GM12874 (cell line): ENCODE measurements at regions not wholly inside any gene's neighbourhood (a gene's known extent, or its start where the extent isn't known, plus 50 kb on each side); places are given as distances from the start of the nearest gene placed in this dataset.

Experiments used
- TF ChIP-seq, protein P1 (sequence below): IDR thresholded peaks from 2 replicates; pipeline ENCODE4 v1.5.1; 2011; ENCODE audit warnings: low read depth, mild to moderate bottlenecking, control low read depth, low read length, moderate library complexity; ENCODE audit not compliant: insufficient read depth

DNA sequence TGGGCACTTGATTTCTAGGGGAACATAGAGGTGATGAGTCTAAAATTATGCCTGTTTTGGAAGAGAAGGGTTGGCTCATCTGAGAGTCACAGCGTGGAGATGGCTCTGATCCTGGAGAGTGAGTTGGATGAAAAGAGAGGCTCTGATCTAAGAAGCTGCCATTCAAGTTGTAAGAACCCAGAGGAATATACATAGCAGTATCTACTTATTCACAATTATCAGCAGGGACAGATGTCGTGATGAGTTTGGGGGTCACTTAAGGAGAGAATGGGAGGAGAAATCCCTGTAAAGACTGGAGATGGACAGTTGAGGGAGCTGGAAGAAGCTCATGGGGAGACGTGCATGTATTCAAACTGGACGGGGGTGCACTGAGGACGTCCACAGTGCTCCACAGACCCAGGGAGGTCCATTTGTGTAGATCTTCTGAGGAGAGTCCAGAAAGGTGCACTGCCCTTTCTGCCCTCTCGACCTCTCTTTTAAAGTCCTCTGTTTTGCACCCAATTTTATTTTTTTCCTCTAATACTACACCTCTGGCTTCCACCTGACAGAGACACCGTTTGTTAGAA is 124.7 kb upstream of the SSTR4 start:
- TF ChIP-seq, protein P1, sequence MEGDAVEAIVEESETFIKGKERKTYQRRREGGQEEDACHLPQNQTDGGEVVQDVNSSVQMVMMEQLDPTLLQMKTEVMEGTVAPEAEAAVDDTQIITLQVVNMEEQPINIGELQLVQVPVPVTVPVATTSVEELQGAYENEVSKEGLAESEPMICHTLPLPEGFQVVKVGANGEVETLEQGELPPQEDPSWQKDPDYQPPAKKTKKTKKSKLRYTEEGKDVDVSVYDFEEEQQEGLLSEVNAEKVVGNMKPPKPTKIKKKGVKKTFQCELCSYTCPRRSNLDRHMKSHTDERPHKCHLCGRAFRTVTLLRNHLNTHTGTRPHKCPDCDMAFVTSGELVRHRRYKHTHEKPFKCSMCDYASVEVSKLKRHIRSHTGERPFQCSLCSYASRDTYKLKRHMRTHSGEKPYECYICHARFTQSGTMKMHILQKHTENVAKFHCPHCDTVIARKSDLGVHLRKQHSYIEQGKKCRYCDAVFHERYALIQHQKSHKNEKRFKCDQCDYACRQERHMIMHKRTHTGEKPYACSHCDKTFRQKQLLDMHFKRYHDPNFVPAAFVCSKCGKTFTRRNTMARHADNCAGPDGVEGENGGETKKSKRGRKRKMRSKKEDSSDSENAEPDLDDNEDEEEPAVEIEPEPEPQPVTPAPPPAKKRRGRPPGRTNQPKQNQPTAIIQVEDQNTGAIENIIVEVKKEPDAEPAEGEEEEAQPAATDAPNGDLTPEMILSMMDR, result no peak

DNA sequence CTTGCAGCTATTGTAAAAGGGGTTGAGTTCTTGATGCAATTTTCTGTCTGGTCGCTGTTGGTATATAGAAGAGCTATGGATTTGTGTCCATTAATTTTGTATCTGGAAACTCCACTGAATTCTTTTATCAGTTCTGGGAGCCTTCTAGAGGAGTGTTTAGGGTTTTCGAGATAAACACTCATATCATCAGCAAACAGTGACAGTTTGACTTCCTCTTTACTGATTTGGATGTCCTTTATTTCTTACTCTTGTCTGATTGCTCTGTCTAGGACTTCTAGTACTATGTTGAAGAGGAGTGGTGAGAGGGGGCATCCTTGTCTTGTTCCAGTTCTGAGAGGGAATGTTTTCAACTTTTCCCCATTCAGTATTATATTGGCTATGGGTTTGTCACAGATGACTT is 120.8 kb upstream of the SSTR4 start:
- TF ChIP-seq, protein P1, result no peak

DNA sequence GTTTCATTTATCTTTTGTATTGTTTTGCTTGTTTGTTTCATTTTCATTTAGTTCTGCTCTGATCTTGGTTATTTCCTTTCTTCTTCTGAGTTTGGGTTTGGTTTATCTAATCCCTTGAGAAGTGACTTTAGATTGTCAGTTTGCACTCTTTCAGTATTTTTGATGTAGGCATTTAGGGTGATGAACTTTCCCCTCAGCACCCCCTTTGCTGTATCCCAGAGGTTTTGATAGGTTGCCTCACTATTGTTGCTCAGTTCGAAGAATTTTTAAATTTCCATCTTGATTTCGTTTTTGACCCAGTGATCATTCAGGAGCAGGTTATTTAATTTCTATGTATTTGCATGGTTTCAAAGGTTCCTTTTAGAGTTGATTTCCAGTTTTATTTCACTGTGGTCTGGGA is 119.6 kb upstream of the SSTR4 start:
- TF ChIP-seq, protein P1, result no peak

DNA sequence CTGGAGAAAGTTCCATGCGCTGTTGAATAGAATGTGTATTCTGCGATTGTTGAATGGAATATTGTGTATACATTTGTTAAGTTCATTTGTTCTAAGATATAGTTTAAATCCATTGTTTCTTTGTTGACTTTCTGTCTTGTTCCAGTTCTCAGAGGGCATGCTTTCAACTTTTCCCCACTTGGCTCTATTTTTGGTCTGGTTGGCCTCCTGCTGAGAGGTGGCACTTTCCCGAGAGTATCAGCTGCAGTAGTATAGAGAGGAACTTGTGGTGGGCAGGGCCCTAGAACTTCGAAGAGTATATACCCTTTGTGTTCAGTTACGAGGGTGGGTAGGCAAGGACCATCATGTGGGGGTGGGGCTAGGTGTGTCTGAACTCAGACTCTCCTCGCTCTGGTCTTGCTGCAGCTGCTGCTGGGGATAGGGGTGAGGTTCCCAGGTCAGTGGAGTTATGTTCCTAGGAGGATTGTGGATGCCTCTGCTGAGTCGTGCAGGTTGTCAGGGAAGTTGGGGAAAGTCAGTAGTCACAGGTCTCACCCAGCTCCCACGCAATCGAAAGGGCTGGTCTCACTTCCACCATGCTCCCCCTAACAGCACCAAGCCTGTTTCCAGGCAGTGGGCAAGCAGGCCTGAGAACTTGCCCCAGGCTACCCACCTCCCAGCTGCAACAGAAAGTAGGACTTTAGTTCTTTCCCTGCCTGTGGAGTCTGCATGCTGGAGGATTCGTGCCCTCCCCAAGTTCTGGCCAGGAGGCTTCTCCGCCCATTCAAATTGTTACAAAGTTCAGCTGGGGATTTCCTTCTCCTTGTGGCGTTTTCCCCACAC is 118.9 kb upstream of the SSTR4 start:
- TF ChIP-seq, protein P1, result no peak

DNA sequence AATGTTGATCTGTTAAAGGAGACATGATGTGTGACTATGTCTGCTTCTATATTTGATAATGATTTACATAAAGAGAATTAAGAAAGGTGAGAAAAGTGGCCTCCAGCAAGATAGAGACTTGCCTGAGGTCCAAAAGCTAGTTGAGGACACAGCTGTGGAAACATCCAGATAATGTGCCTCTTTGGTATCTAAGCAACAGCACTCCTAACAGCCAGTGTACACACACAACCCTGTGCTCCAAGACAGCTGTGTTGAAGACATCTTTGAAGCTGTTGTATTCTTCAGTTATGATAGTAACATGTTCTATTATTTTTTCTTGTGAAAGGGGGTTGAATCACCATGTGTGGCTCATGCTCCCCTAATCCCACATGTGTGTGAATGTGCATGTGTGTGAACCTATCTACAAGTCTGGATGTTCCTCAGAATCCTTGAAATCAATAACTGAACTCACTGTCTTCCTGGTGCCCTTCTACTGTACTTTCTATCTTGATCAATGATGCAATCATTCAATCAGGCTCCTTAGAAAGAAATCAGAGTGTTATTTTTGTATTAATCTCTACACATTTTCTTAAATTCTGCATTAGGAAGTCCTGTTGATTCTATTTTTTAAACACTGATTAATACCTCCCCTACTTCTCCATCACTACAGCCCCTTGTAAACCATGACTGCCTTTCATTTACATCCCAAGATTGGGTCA is 116.7 kb upstream of the SSTR4 start:
- TF ChIP-seq, protein P1, result no peak

DNA sequence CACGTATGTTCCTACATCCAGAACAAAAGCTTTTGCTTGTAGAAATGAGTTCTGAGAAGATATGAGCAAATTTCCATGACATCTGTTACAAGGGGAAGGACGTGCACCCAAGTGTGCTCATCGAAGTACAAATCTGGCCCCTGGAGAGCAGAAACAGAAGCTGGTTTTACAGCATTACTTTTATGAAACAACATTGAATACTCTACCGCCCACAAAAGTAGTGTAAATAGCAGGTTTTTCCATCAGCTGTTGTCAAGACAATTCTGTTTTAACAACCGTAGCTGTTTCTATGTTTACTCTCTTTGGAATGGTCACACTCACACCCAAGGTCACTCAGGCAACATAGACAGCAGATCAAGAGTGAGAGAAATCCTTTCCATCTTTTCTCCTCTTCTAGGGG is 114.2 kb upstream of the SSTR4 start:
- TF ChIP-seq, protein P1, result no peak

DNA sequence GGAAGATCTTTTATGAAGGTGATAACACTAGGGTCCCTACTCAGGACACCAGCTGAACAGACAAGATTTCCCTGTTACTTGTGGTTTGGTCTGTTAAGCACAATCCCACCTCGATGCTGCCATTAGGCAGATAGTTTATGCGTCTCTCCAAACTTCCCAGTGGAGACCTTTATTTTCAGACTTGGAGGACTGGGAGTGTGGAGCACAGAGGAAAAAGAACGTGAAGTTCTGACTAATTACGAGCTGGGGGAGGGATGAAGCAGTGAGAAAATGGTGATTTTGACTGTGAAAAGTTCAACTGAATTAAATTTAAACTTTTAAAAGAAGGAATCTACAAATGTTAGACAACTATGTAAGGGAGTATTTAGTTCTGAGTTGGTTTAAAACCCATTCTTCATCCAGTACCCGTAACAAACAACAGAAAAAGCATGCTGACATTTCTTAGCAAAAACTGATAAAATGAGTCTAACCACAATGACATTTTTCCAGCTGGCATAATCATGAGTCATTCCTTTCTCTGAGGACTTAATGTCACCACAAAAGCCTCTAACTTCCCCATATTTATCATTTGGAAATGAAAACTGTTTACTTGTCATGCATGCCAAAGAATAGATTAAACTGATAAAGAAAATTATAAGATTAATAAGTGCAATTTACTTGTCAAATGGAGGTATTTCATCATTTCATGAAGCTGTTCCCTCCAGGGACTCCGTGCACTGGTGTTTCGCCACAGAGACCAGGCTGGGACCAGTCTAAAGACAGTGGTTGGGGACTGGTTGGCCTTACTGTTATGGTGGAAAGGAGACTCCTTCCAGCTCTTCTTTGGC is 113.3 kb upstream of the SSTR4 start:
- TF ChIP-seq, protein P1, result no peak
